ENCODE measurements at regions not wholly inside any gene's neighbourhood (a gene's known extent, or its start where the extent isn't known, plus 50 kb on each side); places are given as distances from the start of the nearest gene placed in this dataset.

DNA sequence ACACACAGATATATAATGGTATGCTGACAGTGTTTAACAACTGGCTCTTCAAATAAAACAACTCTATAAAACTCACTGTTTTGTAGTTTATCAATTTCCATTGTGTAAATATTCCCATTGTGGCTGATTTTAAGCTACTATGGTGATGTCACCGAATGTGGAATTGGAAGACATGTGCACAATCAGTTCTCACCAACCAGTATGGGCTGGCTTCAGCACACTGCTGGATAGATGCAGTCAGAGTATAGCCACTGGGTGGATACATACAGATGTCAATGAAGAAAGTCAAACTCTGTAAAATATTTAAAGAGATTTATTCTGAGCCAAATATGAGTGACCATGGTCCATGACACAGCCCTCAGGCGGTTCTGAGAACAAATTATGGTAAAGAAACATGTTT lies 475.9 kb upstream of the SMARCA2 start:
- TF ChIP-seq, protein P1, sequence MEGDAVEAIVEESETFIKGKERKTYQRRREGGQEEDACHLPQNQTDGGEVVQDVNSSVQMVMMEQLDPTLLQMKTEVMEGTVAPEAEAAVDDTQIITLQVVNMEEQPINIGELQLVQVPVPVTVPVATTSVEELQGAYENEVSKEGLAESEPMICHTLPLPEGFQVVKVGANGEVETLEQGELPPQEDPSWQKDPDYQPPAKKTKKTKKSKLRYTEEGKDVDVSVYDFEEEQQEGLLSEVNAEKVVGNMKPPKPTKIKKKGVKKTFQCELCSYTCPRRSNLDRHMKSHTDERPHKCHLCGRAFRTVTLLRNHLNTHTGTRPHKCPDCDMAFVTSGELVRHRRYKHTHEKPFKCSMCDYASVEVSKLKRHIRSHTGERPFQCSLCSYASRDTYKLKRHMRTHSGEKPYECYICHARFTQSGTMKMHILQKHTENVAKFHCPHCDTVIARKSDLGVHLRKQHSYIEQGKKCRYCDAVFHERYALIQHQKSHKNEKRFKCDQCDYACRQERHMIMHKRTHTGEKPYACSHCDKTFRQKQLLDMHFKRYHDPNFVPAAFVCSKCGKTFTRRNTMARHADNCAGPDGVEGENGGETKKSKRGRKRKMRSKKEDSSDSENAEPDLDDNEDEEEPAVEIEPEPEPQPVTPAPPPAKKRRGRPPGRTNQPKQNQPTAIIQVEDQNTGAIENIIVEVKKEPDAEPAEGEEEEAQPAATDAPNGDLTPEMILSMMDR (IDR thresholded peaks at IDR 0.05) = no peak
- TF ChIP-seq POLR2A (IDR thresholded peaks at IDR 0.05) = no peak

All from Peyer's patch (tissue), 4 donors.